Fibroblast of villous mesenchyme (primary cell): ENCODE measurements at regions not wholly inside any gene's neighbourhood (a gene's known extent, or its start where the extent isn't known, plus 50 kb on each side); places are given as distances from the start of the nearest gene placed in this dataset.

Source experiments
- DNase-seq: peaks from one replicate; pipeline ENCODE4 v3.0.0-alpha.2; 2010; ENCODE audit warnings: low read depth
- H3K4me3 ChIP-seq: 2 replicates; pipeline ENCODE4 v1.5.1; 2011; ENCODE audit warnings: low read depth, mild to moderate bottlenecking, low read length
- TF ChIP-seq, protein P1 (sequence below): IDR thresholded peaks from 2 replicates; pipeline ENCODE4 v1.5.1; 2012; ENCODE audit warnings: low read depth, mild to moderate bottlenecking, low read length; ENCODE audit not compliant: insufficient read depth

DNA sequence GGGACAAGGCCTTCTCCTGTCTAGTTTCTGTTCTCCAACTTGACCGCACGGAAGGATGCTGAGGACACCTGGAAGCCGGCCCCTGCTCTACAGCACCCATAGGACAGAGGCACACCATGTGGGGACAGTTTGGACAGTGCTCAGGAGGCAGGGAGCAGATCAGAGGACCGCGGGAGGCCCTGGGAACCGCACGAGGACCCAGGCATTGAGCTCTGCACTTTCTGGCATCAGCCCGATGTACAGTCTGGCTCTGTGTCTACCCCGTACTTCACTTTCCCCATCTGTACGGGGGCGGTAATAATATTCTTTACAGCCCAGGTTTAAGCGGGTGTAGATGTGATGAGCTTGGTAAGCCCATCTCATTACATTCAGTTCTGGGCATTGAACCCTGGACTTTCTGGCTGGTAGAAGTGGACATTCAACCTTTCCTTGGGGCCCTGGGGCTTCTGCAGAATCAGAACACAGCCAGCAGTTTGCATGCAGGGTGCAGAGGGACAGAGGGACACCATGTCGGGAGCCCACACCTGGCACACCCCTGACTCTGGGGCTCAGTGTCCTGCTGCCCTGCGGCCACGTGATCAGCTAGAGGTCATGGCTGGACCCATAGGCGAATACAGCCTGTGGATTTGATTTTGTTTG lies 258.7 kb downstream of the SEC14L1 start:
- TF ChIP-seq, protein P1, sequence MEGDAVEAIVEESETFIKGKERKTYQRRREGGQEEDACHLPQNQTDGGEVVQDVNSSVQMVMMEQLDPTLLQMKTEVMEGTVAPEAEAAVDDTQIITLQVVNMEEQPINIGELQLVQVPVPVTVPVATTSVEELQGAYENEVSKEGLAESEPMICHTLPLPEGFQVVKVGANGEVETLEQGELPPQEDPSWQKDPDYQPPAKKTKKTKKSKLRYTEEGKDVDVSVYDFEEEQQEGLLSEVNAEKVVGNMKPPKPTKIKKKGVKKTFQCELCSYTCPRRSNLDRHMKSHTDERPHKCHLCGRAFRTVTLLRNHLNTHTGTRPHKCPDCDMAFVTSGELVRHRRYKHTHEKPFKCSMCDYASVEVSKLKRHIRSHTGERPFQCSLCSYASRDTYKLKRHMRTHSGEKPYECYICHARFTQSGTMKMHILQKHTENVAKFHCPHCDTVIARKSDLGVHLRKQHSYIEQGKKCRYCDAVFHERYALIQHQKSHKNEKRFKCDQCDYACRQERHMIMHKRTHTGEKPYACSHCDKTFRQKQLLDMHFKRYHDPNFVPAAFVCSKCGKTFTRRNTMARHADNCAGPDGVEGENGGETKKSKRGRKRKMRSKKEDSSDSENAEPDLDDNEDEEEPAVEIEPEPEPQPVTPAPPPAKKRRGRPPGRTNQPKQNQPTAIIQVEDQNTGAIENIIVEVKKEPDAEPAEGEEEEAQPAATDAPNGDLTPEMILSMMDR: no peak
- DNase-seq: no peak
- no peak overlapping the region for H3K4me3 ChIP-seq

DNA sequence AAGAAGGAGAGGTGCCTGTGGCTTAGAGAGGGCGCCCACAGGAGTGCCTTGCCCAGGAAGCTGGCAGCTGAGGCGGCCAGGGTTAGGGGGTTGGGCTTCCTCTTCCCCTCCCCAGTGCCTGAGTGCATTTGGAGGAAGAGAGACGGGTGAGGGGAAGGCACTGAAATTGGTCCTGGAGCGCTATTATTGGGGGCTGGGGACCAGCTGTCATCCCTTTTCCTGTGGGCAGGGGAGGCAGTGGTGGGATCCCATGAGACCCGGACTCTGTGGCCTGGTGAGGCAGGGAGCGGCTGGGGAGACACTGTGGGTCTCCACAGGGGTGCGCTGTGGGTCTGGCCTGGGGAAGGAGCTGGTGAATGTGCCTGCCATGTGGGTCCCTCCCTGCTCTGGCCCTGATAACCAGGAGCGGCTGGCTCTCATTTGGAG lies 259.7 kb downstream of the SEC14L1 start:
- TF ChIP-seq, protein P1: peak; percentile 62
- DNase-seq: peak; percentile 55
- no peak overlapping the region for H3K4me3 ChIP-seq

DNA sequence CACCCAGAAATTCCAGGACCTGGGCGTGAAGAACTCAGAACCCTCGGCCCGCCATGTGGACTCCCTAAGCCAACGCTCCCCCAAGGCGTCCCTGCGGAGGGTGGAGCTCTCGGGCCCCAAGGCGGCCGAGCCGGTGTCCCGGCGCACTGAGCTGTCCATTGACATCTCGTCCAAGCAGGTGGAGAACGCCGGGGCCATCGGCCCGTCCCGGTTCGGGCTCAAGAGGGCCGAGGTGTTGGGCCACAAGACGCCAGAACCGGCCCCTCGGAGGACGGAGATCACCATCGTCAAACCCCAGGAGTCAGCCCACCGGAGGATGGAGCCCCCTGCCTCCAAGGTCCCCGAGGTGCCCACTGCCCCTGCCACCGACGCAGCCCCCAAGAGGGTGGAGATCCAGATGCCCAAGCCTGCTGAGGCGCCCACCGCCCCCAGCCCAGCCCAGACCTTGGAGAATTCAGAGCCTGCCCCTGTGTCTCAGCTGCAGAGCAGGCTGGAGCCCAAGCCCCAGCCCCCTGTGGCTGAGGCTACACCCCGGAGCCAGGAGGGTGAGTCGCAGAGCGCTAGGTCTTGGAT lies 261.5 kb downstream of the SEC14L1 start:
- no peak for DNase-seq
- TF ChIP-seq, protein P1: no peak
- H3K4me3 ChIP-seq: no peak overlapping the region

DNA sequence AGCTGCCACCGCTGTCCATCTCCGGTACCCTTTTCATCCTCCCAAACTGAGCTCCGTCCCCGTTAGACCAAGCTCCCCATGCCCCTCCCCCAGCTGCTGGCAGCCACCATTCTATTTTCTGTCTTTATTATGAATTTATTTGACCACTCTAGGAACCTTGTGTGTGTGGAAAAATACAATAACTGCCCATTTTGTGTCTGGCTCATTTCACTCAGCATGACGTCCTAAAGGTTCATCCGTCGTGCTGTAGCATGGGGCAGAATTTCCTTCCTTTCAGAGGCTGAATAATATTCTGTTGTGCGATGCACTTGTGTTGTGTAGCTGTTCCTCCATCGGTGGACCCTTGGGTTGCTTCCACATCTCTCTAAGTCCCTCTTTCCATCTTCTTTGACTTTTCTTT lies 263.1 kb downstream of the SEC14L1 start:
- H3K4me3 ChIP-seq: no peak overlapping the region
- TF ChIP-seq, protein P1: no peak
- no peak for DNase-seq

DNA sequence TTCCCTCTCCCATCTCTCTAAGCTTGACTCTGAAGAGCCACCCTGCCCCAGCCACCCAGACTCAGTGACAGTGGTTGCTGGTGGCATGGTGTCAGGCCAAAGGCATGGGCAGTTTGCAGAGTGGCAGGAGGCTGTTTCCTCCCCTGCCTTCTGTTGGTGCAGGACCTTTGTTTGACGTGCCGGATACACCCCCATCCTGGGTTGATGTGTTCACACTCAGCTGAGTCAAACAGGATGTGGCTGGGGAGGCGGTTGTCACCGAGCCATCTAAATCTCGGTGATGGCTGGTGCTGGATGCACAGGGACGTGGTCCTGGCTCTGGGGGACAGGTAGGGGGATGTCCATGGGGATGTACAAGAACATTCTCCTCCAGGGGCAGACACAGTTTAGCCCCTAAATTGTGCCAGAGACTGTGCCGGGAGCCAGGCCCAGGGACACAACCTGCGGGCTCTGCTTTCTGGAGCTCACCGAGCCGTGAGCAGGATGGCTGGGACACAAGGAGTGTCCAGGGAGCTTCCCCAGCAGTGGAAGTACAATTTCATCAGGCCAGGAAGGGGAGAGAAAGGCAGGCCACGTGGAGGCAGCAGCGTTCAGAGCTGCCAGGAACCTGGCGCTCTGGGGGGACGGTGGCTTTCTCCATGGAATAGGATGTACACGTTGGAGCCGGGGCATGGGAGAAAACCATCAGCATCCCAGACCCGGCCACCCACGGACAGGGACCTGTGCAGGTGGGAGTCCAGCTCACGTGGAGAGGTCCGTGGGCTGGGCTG lies 264.2 kb downstream of the SEC14L1 start:
- TF ChIP-seq, protein P1: no peak
- H3K4me3 ChIP-seq: no peak overlapping the region
- no peak for DNase-seq

DNA sequence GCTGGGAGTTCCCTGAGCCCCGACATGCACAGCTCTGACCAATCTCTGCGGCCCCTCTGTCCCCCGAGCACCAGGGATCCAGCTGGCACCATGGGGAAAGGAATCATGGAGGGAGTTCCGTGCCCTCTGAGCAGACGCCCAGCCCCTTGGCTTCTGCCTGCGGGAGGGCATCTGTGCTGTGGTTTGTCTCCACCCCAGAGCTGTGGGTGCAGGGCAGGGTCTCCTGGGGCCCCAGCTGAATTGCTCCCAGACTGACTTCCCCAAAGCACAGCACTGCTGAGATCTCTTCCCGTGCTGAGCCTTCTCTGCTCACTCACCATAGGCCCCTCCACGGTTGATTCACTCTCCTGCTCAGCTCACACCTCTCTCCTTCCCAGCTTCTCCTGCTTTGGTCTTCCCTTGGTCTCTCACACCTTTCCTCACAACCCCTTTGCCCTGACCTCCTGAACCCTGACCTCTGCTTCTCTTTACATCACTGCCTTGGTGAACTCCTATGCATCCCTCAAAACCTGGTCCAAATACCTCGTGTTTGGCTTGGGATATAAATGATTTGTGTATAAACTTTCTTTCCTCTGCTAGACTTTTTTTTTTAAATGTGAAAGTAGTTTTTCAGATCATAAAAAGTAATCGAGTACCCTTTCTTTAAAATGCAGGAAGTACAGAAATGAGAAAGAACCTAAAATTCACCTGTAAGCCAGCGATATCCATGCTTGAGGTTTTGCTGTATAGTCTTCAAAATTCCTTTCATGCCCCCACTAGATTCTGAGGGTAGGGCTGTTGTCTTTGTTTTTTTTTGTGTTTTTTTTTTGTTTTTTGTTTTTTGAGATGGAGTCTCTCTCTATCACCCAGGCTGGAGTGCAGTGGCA lies 265.3 kb downstream of the SEC14L1 start:
- TF ChIP-seq, protein P1: no peak
- H3K4me3 ChIP-seq: no peak overlapping the region
- no peak for DNase-seq
